ENCODE measurements at regions not wholly inside any gene's neighbourhood (a gene's known extent, or its start where the extent isn't known, plus 50 kb on each side); places are given as distances from the start of the nearest gene placed in this dataset.

DNA sequence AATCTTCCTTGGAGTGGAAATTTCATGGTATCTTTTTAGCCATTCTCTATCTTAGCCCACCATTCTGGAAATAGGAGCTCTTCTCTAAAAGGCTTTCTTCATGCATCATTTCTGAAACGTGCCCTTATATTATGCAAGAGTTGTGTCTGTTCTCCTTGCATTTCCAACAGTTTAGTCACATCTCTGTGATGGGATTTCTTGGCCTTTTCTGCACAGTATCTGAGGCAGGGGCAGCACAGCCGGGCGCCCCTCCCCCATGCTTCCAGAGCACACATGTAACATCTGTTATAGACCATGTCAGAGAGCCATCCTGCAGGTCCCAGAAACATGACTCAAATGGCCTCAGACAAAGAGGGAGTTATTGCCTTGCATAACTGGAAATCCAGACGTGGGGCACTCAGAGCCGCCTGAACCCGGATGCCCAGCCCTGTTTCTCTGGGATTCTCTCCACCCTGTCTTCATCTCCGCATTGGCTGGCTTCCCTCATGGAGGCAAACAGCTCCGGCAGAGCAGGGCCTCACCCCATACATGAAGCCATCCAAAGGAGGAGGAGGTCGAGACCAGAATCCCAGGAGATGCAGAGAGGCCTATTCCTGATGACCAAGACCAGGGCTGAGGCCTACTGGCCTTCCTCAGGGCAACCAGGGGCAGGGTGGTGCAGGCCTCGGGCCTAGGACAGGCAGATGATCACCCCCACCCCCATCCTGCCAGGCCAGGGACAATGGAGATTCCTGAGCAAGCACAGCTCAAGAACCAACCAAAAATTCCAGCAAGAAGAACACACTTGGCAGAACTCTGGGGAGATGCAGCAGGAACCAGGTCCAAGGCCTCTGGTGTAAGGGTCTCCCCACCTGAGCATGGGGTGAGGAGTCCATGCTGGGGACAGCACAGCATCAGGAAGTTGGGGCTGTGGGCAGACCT is 61.3 kb downstream of the IGLL5 start:
- TF ChIP-seq CTCF (conservative IDR thresholded peaks at IDR 0.05 in 1 of 2, IDR thresholded peaks at IDR 0.05 in 1 of 2; ENCODE audit: low read depth in 1 of 2, low read length in 2 of 2) (no peak), EZH2 (IDR thresholded peaks at IDR 0.05; ENCODE audit: low read length, missing control alignments) (no peak)

Measured in fibroblast of lung (primary cell).